Activated T-helper 2 cell treated with anti-CD3 and anti-CD28 coated beads, Interferon-gamma antibody, Interleukin-2, Interleukin-4, amounts not matched to agents 10 μg/mL and 5 μg/mL and 100 μg/mL, durations not matched to agents 14 hours and 24 hours and 36 hours (primary cell): ENCODE measurements at regions not wholly inside any gene's neighbourhood (a gene's known extent, or its start where the extent isn't known, plus 50 kb on each side); places are given as distances from the start of the nearest gene placed in this dataset.
"Not testable (repeated sequence)": the region's sequence is repeated elsewhere in the genome, so short reads cannot be mapped to it uniquely, and the experiment has no call there.

Experiments
- DNase-seq: peaks from one replicate; pipeline ENCODE4 v3.0.0; 2021; ENCODE audit warnings: low spot score
- H3K27ac Mint-ChIP-seq: one replicate; pipeline ENCODE4 v1.8.0; 2021; ENCODE audit warnings: mixed read lengths
- H3K27me3 Mint-ChIP-seq: one replicate; pipeline ENCODE4 v1.8.0; 2021; ENCODE audit warnings: low read depth, mixed read lengths
- H3K36me3 Mint-ChIP-seq: one replicate; pipeline ENCODE4 v1.8.0; 2021; ENCODE audit warnings: low read depth, mixed read lengths
- H3K4me1 Mint-ChIP-seq: one replicate; pipeline ENCODE4 v1.8.0; 2021; ENCODE audit warnings: low read depth, mixed read lengths
- H3K4me3 Mint-ChIP-seq: one replicate; pipeline ENCODE4 v1.8.0; 2021; ENCODE audit warnings: low read depth, mild to moderate bottlenecking, moderate library complexity, mixed read lengths
- H3K9me3 Mint-ChIP-seq: one replicate; pipeline ENCODE4 v1.8.0; 2021; ENCODE audit warnings: mixed read lengths
- intact Hi-C: fragments of 100-400 bp; cut with micrococcal nuclease; formaldehyde crosslinking; loops from one replicate; pipeline ENCODE4 v1.15.1; 2023

DNA sequence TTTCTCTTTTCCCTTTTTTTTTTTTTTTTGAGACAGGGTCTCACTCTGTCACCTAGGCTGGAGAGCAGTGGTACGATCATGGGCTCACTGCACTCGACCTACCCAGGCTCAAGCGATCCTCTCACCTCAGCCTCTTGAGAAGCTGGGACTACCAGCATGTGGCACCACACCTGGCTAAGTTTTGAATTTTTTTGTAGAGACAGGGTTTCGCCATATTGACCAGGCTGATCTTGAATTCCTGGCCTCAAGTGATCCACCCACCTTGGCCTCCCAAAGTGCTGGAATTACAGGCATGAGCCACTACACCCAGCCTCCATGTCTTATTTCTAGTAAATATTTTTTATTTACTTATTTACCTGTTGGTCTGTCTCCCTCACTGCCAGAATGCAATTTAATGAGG lies 165.8 kb upstream of the KCTD7 start:
- H3K4me3 Mint-ChIP-seq, H3K27me3 Mint-ChIP-seq, H3K27ac Mint-ChIP-seq, H3K36me3 Mint-ChIP-seq, intact Hi-C loops, H3K9me3 Mint-ChIP-seq, H3K4me1 Mint-ChIP-seq, DNase-seq: not testable (repeated sequence)

GRCh38 chr7:66464059-66464458 lies 164.6 kb upstream of the KCTD7 start:
- no peak for DNase-seq
- Mint-ChIP-seq H3K27ac (no peak overlapping the region), H3K9me3 (peaks cover 10% of the 10 kb centered on the region), H3K27me3 (no peaks in the 10 kb centered on the region), H3K4me3 (no peak overlapping the region), H3K4me1 (peaks cover 9% of the 10 kb centered on the region), H3K36me3 (no peaks in the 10 kb centered on the region)
- intact Hi-C loops = no loop called here

DNA sequence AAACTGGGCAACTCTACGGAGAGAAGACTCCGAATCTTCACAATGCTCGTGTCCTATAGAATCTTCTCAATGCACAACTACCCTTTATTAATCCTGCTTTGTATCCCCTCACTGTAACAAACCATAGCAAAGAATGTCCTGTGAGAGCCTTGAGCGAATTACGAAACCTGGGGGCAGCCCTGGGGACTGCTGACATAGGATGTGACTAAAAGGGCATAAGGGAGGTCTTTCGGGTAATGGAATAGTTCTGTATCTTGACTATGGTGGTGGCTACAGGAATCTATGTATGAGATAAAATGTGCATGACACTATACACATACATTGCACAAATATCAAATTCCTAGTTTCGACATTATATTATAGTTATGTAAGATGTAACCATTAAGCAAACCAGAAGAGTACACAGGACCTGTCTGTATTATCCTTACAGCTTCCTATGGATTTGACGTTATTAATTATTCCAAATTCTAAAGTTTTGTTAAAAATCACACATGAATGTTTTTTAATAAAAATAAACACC lies 162.5 kb upstream of the KCTD7 start:
- intact Hi-C loops = no loop called here
- peaks cover 6% of the 10 kb centered on the region for H3K9me3 Mint-ChIP-seq

GRCh38 chr7:66467887-66468286 lies 160.8 kb upstream of the KCTD7 start:
- Mint-ChIP-seq H3K36me3 (no peaks in the 10 kb centered on the region), H3K9me3 (no peaks in the 10 kb centered on the region)
- intact Hi-C loops = no loop called here

More for the DNA sequence above, 162.5 kb upstream of the KCTD7 start:
- Mint-ChIP-seq H3K4me3 (no peak overlapping the region), H3K36me3 (no peaks in the 10 kb centered on the region), H3K4me1 (no peaks in the 10 kb centered on the region), H3K27ac (no peak overlapping the region), H3K27me3 (no peaks in the 10 kb centered on the region)
- DNase-seq = no peak

GRCh38 chr7:66473064-66473463 lies 155.6 kb upstream of the KCTD7 start:
- H3K9me3 Mint-ChIP-seq, H3K4me3 Mint-ChIP-seq, H3K27me3 Mint-ChIP-seq, intact Hi-C loops, DNase-seq, H3K27ac Mint-ChIP-seq, H3K36me3 Mint-ChIP-seq, H3K4me1 Mint-ChIP-seq: not testable (repeated sequence)

More at GRCh38 chr7:66467887-66468286, 160.8 kb upstream of the KCTD7 start:
- DNase-seq = no peak
- no peak overlapping the region for H3K27ac Mint-ChIP-seq
- H3K27me3 Mint-ChIP-seq = no peaks in the 10 kb centered on the region
- H3K4me1 Mint-ChIP-seq = no peaks in the 10 kb centered on the region
- H3K4me3 Mint-ChIP-seq = no peak overlapping the region

DNA sequence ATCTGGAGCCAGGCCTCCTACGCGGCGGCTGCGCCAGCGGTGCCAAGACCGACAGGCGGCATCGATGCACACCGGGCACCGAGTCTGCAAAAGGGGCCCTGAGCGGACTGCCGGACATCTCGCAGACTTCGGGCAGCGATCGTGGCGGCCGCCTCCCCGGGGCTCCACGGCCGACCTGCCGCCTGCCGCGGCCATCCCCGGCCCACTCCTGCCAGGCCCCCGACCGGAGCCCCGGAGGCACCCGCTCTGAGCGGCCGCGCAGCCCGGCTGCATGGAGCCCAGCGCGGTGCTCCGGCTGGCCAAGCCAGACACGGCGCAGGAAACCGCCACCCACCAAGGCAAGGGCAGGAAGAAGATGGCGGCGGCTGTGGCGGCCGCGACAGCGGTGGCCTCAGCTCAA lies 154.2 kb upstream of the KCTD7 start:
- Mint-ChIP-seq H3K27ac (no peak overlapping the region), H3K4me3 (no peak overlapping the region), H3K9me3 (no peaks in the 10 kb centered on the region), H3K36me3 (peaks cover 9% of the 10 kb centered on the region), H3K27me3 (no peaks in the 10 kb centered on the region), H3K4me1 (no peaks in the 10 kb centered on the region)
- no peak for DNase-seq
- intact Hi-C loops = no loop called here

DNA sequence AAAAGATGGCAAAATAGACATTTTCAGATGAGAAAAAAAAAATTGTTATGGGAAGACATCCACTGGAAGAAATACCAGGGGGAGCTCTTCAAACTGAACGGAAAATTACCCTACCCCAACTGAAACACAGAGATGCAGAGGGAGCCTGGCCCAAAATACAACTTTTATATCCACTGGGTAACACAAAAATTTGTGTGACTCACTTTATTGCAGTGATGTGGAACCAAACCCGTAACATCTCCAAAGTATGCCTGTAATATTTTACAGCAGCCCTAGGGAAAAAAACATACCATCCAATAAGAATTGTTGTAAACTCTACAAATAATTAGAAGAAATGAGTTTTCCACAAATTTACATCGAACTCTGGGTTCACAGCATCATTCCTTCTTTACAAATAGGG lies 152.6 kb upstream of the KCTD7 start:
- intact Hi-C loops, H3K4me1 Mint-ChIP-seq, DNase-seq, H3K9me3 Mint-ChIP-seq, H3K4me3 Mint-ChIP-seq, H3K27me3 Mint-ChIP-seq, H3K27ac Mint-ChIP-seq: not testable (repeated sequence)
- H3K36me3 Mint-ChIP-seq = peaks cover 11% of the 10 kb centered on the region

DNA sequence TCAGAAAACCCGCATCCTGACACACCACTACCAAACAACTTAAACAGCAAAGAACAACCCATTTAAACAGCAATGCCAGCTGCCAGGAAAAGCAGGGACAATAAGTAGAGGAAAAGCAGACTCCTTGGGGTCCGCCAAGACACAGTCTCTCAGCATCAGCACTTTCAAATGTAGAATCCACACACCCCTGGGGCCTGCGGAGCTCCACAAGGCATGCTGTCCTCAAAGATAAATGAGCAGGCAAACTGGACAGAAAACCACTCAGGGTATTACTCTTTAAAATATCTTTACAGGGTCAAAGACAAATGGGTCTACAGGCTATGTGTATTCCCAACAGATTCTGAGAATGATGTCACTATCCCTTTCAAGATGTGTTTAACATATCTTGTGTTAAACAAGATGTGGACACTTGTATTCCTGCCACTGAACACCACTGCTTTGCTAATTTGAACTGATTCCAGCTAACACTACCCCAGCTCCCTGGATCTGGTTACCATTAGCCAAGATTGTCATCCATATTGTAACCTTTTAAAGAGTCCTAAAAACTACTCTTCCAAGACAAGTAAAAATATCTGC lies 150.8 kb upstream of the KCTD7 start:
- intact Hi-C loops, H3K27ac Mint-ChIP-seq, H3K9me3 Mint-ChIP-seq, DNase-seq, H3K4me1 Mint-ChIP-seq, H3K27me3 Mint-ChIP-seq, H3K4me3 Mint-ChIP-seq: not testable (repeated sequence)
- peaks cover 18% of the 10 kb centered on the region for H3K36me3 Mint-ChIP-seq

GRCh38 chr7:66481229-66481628 lies 147.5 kb upstream of the KCTD7 start:
- H3K27ac Mint-ChIP-seq, intact Hi-C loops, H3K27me3 Mint-ChIP-seq, H3K9me3 Mint-ChIP-seq, DNase-seq, H3K4me3 Mint-ChIP-seq, H3K4me1 Mint-ChIP-seq: not testable (repeated sequence)
- peaks cover 18% of the 10 kb centered on the region for H3K36me3 Mint-ChIP-seq

GRCh38 chr7:66489065-66489464 lies 139.6 kb upstream of the KCTD7 start:
- intact Hi-C loops, H3K4me1 Mint-ChIP-seq, H3K4me3 Mint-ChIP-seq, H3K36me3 Mint-ChIP-seq, H3K27ac Mint-ChIP-seq, H3K9me3 Mint-ChIP-seq, DNase-seq, H3K27me3 Mint-ChIP-seq: not testable (repeated sequence)

- intact Hi-C loops = loop anchor here (5.0 to 10.0 kb wide), 2 partner anchors 135 to 508 kb away; partner anchors contain the start of genes KCTD7, SBDS and TYW1
- not testable (repeated sequence) for H3K27ac Mint-ChIP-seq
- H3K4me3 Mint-ChIP-seq = peak overlapping the region; percentile 30
These were observed 138.9 kb upstream of the KCTD7 start for GRCh38 chr7:66489741-66490140.

DNA sequence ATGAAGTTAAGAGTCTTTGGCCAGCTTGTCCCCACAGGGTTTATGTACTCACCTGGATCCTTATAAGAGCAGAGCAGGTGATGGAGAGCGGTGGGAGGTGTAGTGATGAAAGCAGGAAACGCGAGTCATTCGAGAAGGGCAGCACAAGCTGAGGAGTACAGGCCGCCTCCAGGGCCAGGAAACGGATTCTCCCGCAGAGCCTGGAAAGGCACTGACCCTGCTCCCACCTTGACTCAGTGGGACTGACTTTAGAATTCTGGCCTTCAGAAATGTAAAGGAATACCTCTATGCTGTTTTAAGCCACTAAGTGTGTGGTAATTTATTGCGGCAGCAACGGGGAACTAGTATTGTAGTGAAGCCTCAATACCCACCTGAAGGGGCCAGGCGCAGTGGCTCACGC lies 137.7 kb upstream of the KCTD7 start:
- not testable (repeated sequence) for H3K27me3 Mint-ChIP-seq, H3K36me3 Mint-ChIP-seq, H3K27ac Mint-ChIP-seq, DNase-seq, H3K4me3 Mint-ChIP-seq, H3K4me1 Mint-ChIP-seq, H3K9me3 Mint-ChIP-seq
- intact Hi-C loops = loop anchor here (5.0 to 10.0 kb wide), 2 partner anchors 134 to 506 kb away; partner anchors contain the start of genes KCTD7, SBDS and TYW1

More at GRCh38 chr7:66489741-66490140, 138.9 kb upstream of the KCTD7 start:
- not testable (repeated sequence) for H3K9me3 Mint-ChIP-seq, H3K27me3 Mint-ChIP-seq, DNase-seq, H3K4me1 Mint-ChIP-seq, H3K36me3 Mint-ChIP-seq

DNA sequence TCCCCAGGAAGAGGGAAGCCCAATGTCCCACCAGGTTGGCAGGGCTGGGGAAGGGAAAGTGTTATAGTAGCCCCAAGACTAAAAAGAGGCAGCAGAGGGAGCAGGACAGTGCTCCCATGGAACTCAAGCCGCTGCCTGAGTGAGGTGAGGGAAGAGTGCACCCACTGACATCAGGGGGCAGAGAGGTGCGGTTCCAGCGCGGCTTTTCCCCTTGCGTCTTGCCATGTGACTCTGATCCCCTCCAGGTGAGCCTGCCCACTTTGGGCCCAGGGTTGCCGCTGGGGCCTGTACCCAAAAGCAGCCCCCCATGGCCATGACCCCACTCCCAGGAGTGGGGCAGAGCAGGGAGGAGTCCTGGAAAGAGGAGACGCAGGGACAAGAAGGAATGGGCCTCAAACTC lies 136.3 kb upstream of the KCTD7 start:
- H3K36me3 Mint-ChIP-seq, H3K4me1 Mint-ChIP-seq, H3K27me3 Mint-ChIP-seq, H3K9me3 Mint-ChIP-seq, DNase-seq: not testable (repeated sequence)
- Mint-ChIP-seq H3K4me3 (peak overlapping the region; percentile 86), H3K27ac (peak overlapping the region; percentile 59)
- intact Hi-C loops = loop anchor here (5.0 to 10.0 kb wide), 2 partner anchors 132 to 505 kb away; partner anchors contain the start of genes KCTD7, SBDS and TYW1
